AG09319 (cell line): ENCODE measurements at regions not wholly inside any gene's neighbourhood (a gene's known extent, or its start where the extent isn't known, plus 50 kb on each side); places are given as distances from the start of the nearest gene placed in this dataset.

Experiments
- DNase-seq: peaks from one replicate; pipeline ENCODE4 v3.0.0-alpha.2; 2010; ENCODE audit warnings: low read depth; ENCODE audit errors: extremely low read depth
- TF ChIP-seq, protein P1 (sequence below): IDR thresholded peaks from 2 replicates; pipeline ENCODE4 v1.5.1; 2011; ENCODE audit warnings: low read depth, mild to moderate bottlenecking, inconsistent platforms, low read length, moderate library complexity

GRCh38 chr16:35642322-35642835, 2183.0 kb downstream of the TP53TG3F start:
- DNase-seq = no peak
- TF ChIP-seq, protein P1, sequence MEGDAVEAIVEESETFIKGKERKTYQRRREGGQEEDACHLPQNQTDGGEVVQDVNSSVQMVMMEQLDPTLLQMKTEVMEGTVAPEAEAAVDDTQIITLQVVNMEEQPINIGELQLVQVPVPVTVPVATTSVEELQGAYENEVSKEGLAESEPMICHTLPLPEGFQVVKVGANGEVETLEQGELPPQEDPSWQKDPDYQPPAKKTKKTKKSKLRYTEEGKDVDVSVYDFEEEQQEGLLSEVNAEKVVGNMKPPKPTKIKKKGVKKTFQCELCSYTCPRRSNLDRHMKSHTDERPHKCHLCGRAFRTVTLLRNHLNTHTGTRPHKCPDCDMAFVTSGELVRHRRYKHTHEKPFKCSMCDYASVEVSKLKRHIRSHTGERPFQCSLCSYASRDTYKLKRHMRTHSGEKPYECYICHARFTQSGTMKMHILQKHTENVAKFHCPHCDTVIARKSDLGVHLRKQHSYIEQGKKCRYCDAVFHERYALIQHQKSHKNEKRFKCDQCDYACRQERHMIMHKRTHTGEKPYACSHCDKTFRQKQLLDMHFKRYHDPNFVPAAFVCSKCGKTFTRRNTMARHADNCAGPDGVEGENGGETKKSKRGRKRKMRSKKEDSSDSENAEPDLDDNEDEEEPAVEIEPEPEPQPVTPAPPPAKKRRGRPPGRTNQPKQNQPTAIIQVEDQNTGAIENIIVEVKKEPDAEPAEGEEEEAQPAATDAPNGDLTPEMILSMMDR = no peak

- no peak for DNase-seq
- TF ChIP-seq, protein P1 = no peak
Observed at GRCh38 chr16:35651841-35652240, 2192.4 kb downstream of the TP53TG3F start.

- TF ChIP-seq, protein P1 = no peak
- no peak for DNase-seq
Observed at GRCh38 chr16:35664091-35664693, 2204.8 kb downstream of the TP53TG3F start.

GRCh38 chr16:35685085-35685484, 2225.7 kb downstream of the TP53TG3F start:
- no peak for DNase-seq
- TF ChIP-seq, protein P1 = no peak

GRCh38 chr16:35686595-35686994, 2227.2 kb downstream of the TP53TG3F start:
- TF ChIP-seq, protein P1 = no peak
- no peak for DNase-seq

DNA sequence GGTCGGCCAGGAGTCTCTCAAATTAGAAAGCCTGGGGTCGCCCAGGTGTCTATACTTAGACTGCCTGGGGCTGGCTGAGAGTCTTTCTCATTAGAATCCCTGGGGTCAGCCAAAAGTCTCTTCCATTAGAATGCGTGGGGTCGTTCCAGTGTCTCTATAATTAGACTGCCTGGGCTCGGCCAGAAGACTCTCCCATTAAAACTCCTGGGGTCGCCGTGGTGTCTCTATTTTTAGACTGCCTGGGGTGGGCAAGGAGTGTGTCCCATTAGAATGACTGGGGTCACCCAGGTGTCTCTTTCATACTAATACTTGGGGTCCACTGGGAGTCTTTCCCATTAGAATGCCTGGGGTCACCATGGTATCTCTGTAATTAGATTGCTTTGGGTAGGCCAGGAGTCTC, 2227.7 kb downstream of the TP53TG3F start:
- DNase-seq = no peak
- TF ChIP-seq, protein P1 = no peak

DNA sequence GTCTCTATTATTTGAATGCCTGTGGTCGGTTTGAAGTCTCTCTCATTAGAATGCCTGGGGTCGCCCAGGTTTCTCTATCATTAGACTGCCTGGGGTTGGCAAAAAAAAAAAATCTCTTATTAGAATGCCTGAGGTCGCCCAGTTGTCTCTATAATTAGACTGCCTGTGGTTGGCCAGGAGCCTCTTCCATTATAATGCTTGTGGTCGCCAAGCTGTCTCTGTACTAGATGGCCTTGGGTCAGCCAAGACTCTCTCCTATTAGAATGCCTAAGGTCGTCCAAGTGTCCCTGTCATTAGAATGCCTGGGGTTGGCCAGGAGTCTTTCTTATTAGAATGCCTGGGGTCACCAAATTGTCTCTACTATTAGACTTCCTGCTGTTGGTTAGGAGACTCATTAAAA, 2228.4 kb downstream of the TP53TG3F start:
- TF ChIP-seq, protein P1 = no peak
- no peak for DNase-seq
